Kidney (tissue), 13 donors: ENCODE measurements at regions not wholly inside any gene's neighbourhood (a gene's known extent, or its start where the extent isn't known, plus 50 kb on each side); places are given as distances from the start of the nearest gene placed in this dataset.

ENCODE experiments used
- DNase-seq, 5 donors: peaks; one replicate each; pipeline ENCODE4 v3.0.0-alpha.2; 2013 to 2020
- FAIRE-seq: peaks from 2 replicates; lab custom pipeline; 2012; peaks lifted over from hg19 to GRCh38; lab: Jason Lieb, UNC
- H3K27ac ChIP-seq, 2 donors: one replicate each; pipeline ENCODE4 v1.7.0; 2013; ENCODE audit warnings: low read depth in 2 of 2, low read length in 2 of 2, inconsistent platforms in 1 of 2
- H3K27me3 ChIP-seq: one replicate; pipeline ENCODE4 v1.7.1; 2013; ENCODE audit warnings: low read length, inconsistent platforms; ENCODE audit not compliant: control insufficient read depth, insufficient read depth
- H3K36me3 ChIP-seq, 3 donors: one replicate each; pipeline versions ENCODE4 v1.7.0 to v1.7.1; 2013; ENCODE audit warnings: low read length in 3 of 3, control low read depth in 1 of 3, inconsistent platforms in 1 of 3; ENCODE audit not compliant: insufficient read depth in 3 of 3, control insufficient read depth in 2 of 3
- H3K4me1 ChIP-seq, 3 donors: one replicate each; pipeline versions ENCODE4 v1.7.0 to v1.7.1; 2013; ENCODE audit warnings: low read length in 3 of 3, inconsistent platforms in 1 of 3, low read depth in 1 of 3; ENCODE audit not compliant: control insufficient read depth in 2 of 3, insufficient read depth in 2 of 3
- H3K4me3 ChIP-seq, 3 donors: one replicate each; pipeline versions ENCODE4 v1.7.0 to v1.8.1; 2013; ENCODE audit warnings: low read length in 3 of 3, control low read depth in 1 of 3, inconsistent platforms in 1 of 3
- H3K9ac ChIP-seq, 3 donors: one replicate each; pipeline versions ENCODE4 v1.7.0 to v1.7.1; 2013; ENCODE audit warnings: low read length in 3 of 3, control low read depth in 1 of 3, inconsistent platforms in 1 of 3
- H3K9me3 ChIP-seq, 3 donors: one replicate each; pipeline versions ENCODE4 v1.7.0 to v1.7.1; 2013; ENCODE audit warnings: low read length in 3 of 3, control low read depth in 1 of 3, inconsistent platforms in 1 of 3; ENCODE audit not compliant: control insufficient read depth in 2 of 3, insufficient read depth in 1 of 3
- CTCF ChIP-seq: IDR thresholded peaks from 3 replicates; pipeline ENCODE4 v1.5.1; 2012; ENCODE audit warnings: mild to moderate bottlenecking, moderate library complexity, borderline replicate concordance; ENCODE audit not compliant: insufficient read depth; ENCODE audit errors: extremely low read depth
- intact Hi-C: fragments of 100-400 bp; cut with DNase I; formaldehyde crosslinking; loops from one replicate; pipeline ENCODE4 v1.11.1; 2022
- donor health status: control.
- donor health status: control.
- donor health status: control.
- donor health status: control.
- donor health status: control.
- donor health status: DM: yes; HTN: yes; CAD: no.
- donor health status: Normal renal cell carcinoma (clear cell type).

GRCh38 chr9:29928072-29928471, 2354.8 kb upstream of the C9orf72 start:
- no peak for DNase-seq
- Histone ChIP-seq H3K36me3 (no peaks in the 10 kb centered on the region), H3K9me3 (no peaks in the 10 kb centered on the region), H3K27ac (no peak overlapping the region), H3K4me3 (no peak overlapping the region), H3K9ac (no peak overlapping the region), H3K4me1 (no peaks in the 10 kb centered on the region), H3K27me3 (no peaks in the 10 kb centered on the region)
- FAIRE-seq: no peak
- intact Hi-C loops: no loop called here
- TF ChIP-seq CTCF: no peak

- no peaks in the 10 kb centered on the region for H3K27me3 ChIP-seq
- DNase-seq (no peak), FAIRE-seq (no peak)
- H3K9me3 ChIP-seq: peaks cover 0 to 3% (median 0%) of the 10 kb centered on the region in 3 donors
- H3K36me3 ChIP-seq: no peaks in the 10 kb centered on the region
- intact Hi-C loops: no loop called here
- H3K4me3 ChIP-seq: no peak overlapping the region
- no peak overlapping the region for H3K9ac ChIP-seq
- no peaks in the 10 kb centered on the region for H3K4me1 ChIP-seq
- no peak overlapping the region for H3K27ac ChIP-seq
- TF ChIP-seq CTCF: no peak
These were observed 2366.3 kb upstream of the C9orf72 start for GRCh38 chr9:29939559-29939958.

GRCh38 chr9:29945012-29945411, 2371.7 kb upstream of the C9orf72 start:
- H3K4me1 ChIP-seq: no peaks in the 10 kb centered on the region
- H3K9ac ChIP-seq: no peak overlapping the region
- TF ChIP-seq CTCF: no peak
- intact Hi-C loops: no loop called here
- DNase-seq (no peak), FAIRE-seq (no peak)
- H3K36me3 ChIP-seq: no peaks in the 10 kb centered on the region
- H3K9me3 ChIP-seq: no peaks in the 10 kb centered on the region
- no peak overlapping the region for H3K4me3 ChIP-seq
- no peaks in the 10 kb centered on the region for H3K27me3 ChIP-seq
- H3K27ac ChIP-seq: no peak overlapping the region

GRCh38 chr9:29958469-29958868, 2385.2 kb upstream of the C9orf72 start:
- Histone ChIP-seq H3K36me3 (no peaks in the 10 kb centered on the region), H3K9me3 (no peaks in the 10 kb centered on the region), H3K9ac (no peak overlapping the region), H3K27me3 (no peaks in the 10 kb centered on the region), H3K27ac (no peak overlapping the region), H3K4me3 (no peak overlapping the region), H3K4me1 (no peaks in the 10 kb centered on the region)
- FAIRE-seq: no peak
- DNase-seq: no peak
- TF ChIP-seq CTCF: no peak
- intact Hi-C loops: no loop called here
